ENCODE measurements at regions not wholly inside any gene's neighbourhood (a gene's known extent, or its start where the extent isn't known, plus 50 kb on each side); places are given as distances from the start of the nearest gene placed in this dataset.

DNA sequence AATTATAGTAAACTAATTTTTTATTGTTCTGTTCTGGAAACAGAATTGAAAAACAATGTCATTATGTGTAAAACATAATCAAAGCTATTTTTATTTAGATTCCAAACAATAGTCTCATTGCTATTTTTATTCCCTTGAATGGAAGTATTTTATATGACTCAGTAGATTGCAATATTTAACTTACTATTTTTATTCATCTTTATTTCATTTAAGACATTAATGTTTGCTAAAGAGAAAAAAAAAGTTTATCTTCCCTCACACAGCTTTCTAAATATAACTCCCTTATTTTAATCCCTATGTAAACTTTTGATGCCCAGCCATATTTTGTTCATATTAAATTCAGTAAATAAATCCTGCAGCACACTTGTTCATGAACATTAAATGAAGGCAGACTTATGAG, 622.4 kb downstream of the SLC6A15 start (continued):
- no peak for TF ChIP-seq FOSL1 (IDR thresholded peaks at IDR 0.05; ENCODE audit: insufficient read depth, low read depth, low read length)
- no peak for TF ChIP-seq POLR2A (IDR thresholded peaks at IDR 0.05; ENCODE audit: control extremely low read depth in 1 of 2, low read depth in 2 of 2, low read length in 2 of 2)
- no peak for TF ChIP-seq JUND (IDR thresholded peaks at IDR 0.05; ENCODE audit: low read length)

All from H1 (cell line).